CD14-positive monocyte (primary cell): ENCODE measurements at regions not wholly inside any gene's neighbourhood (a gene's known extent, or its start where the extent isn't known, plus 50 kb on each side); places are given as distances from the start of the nearest gene placed in this dataset.

Source experiments
- DNase-seq, 3 donors: peaks; one replicate each; pipeline ENCODE4 v3.0.0-alpha.2; 2011 to 2022
- H2AFZ ChIP-seq: 2 replicates; pipeline ENCODE4 v1.6.0; 2012; ENCODE audit warnings: mild to moderate bottlenecking, low read depth, low read length, inconsistent platforms; ENCODE audit not compliant: insufficient read depth, poor library complexity, severe bottlenecking
- H3K27ac ChIP-seq, 2 donors: 1 replicate in 1 of 2; 2 replicates in 1 of 2; pipeline ENCODE4 v1.5.1; 2012 to 2013; ENCODE audit warnings: low read length in 2 of 2, control low read depth in 1 of 2, inconsistent platforms in 1 of 2, low read depth in 1 of 2, mild to moderate bottlenecking in 1 of 2
- H3K27me3 ChIP-seq, 2 donors: one replicate each; pipeline versions ENCODE4 v1.6.0 to v1.6.1; 2011 to 2013; ENCODE audit warnings: low read length in 2 of 2; ENCODE audit not compliant: control insufficient read depth in 2 of 2, insufficient read depth in 2 of 2
- H3K36me3 ChIP-seq, 2 donors: replicated peaks in 1 of 2; 1 replicate in 1 of 2; 2 replicates in 1 of 2; pipeline versions ENCODE4 v1.5.1 to v1.6.1; 2012 to 2013; ENCODE audit warnings: low read length in 2 of 2, control low read depth in 1 of 2, inconsistent platforms in 1 of 2, mild to moderate bottlenecking in 1 of 2; ENCODE audit not compliant: insufficient read depth in 2 of 2, control insufficient read depth in 1 of 2
- H3K4me1 ChIP-seq, 2 donors: 1 replicate in 1 of 2; 2 replicates in 1 of 2; pipeline versions ENCODE4 v1.5.1 to v1.6.1; 2012 to 2013; ENCODE audit warnings: low read length in 2 of 2, control low read depth in 1 of 2, inconsistent platforms in 1 of 2, mild to moderate bottlenecking in 1 of 2, moderate library complexity in 1 of 2; ENCODE audit not compliant: insufficient read depth in 2 of 2, control insufficient read depth in 1 of 2
- H3K4me2 ChIP-seq: replicated peaks from 2 replicates; pipeline ENCODE3; 2012; ENCODE audit warnings: low read length, moderate library complexity, mild to moderate bottlenecking; ENCODE audit not compliant: poor library complexity, severe bottlenecking; ENCODE audit errors: extremely low read depth
- H3K4me3 ChIP-seq, 3 experiments: fragments of 200-600 bp in 1 of 3; sonication (generic) in 1 of 3; replicated peaks in 1 of 3; 1 replicate in 2 of 3; 2 replicates in 1 of 3; pipeline ENCODE4 v1.5.1; 2011 to 2013; ENCODE audit warnings: low read length in 3 of 3, mild to moderate bottlenecking in 3 of 3, control low read depth in 2 of 3, low read depth in 2 of 3, inconsistent platforms in 1 of 3, moderate library complexity in 1 of 3
- H3K79me2 ChIP-seq: 2 replicates; pipeline ENCODE4 v1.6.0; 2012; ENCODE audit warnings: mild to moderate bottlenecking, control low read depth, inconsistent platforms, low read length, moderate library complexity; ENCODE audit not compliant: insufficient read depth
- H3K9ac ChIP-seq: 2 replicates; pipeline ENCODE4 v1.6.0; 2017; ENCODE audit warnings: low read length, mild to moderate bottlenecking; ENCODE audit not compliant: insufficient read depth, poor library complexity, severe bottlenecking
- H3K9me3 ChIP-seq, 2 donors: replicated peaks in 1 of 2; 1 replicate in 1 of 2; 2 replicates in 1 of 2; pipeline versions ENCODE4 v1.5.1 to v1.6.1; 2012 to 2013; ENCODE audit warnings: low read length in 2 of 2, control low read depth in 1 of 2; ENCODE audit not compliant: control insufficient read depth in 1 of 2, insufficient read depth in 1 of 2
- H4K20me1 ChIP-seq: 2 replicates; pipeline ENCODE4 v1.6.0; 2012; ENCODE audit warnings: mild to moderate bottlenecking, low read length, control low read depth, moderate library complexity; ENCODE audit not compliant: insufficient read depth
- H3K27ac Mint-ChIP-seq, 7 donors: one replicate each; pipeline ENCODE4 v1.8.0; 2020; ENCODE audit warnings: mild to moderate bottlenecking in 7 of 7, mixed read lengths in 7 of 7, moderate library complexity in 6 of 7, inconsistent platforms in 2 of 7
- H3K27me3 Mint-ChIP-seq, 3 donors: one replicate each; pipeline ENCODE4 v1.8.0; 2021 to 2022; ENCODE audit warnings: low read depth in 3 of 3, mild to moderate bottlenecking in 3 of 3, mixed read lengths in 3 of 3, moderate library complexity in 3 of 3, inconsistent platforms in 1 of 3
- H3K36me3 Mint-ChIP-seq, 2 donors: one replicate each; pipeline ENCODE4 v1.8.0; 2020; ENCODE audit warnings: mixed read lengths in 2 of 2, inconsistent platforms in 1 of 2, mild to moderate bottlenecking in 1 of 2
- H3K4me1 Mint-ChIP-seq: one replicate; pipeline ENCODE4 v1.8.0; 2020; ENCODE audit warnings: mild to moderate bottlenecking, mixed read lengths
- H3K4me3 Mint-ChIP-seq, 2 donors: one replicate each; pipeline ENCODE4 v1.8.0; 2020; ENCODE audit warnings: mild to moderate bottlenecking in 2 of 2, mixed read lengths in 2 of 2, moderate library complexity in 1 of 2
- H3K9me3 Mint-ChIP-seq, 7 donors: one replicate each; pipeline ENCODE4 v1.8.0; 2020 to 2022; ENCODE audit warnings: mixed read lengths in 7 of 7, mild to moderate bottlenecking in 6 of 7, moderate library complexity in 6 of 7, inconsistent platforms in 2 of 7
- WGBS: methylation state at CpG from one replicate; pipeline ENCODE4 v1.1.5; 2013; ENCODE audit warnings: missing lambda C conversion rate; ENCODE audit not compliant: insufficient coverage; 5-methylcytosine and 5-hydroxymethylcytosine counted together
- intact Hi-C, 2 donors: fragments of 100-400 bp; cut with micrococcal nuclease; formaldehyde crosslinking; loops; one replicate each; pipeline versions ENCODE4 v1.15.0 to v1.15.1; 2023
- TF ChIP-seq, protein P1 (sequence below): fragments of 200-600 bp; IDR thresholded peaks from one replicate; pipeline ENCODE4 v1.8.0; 2022; ENCODE audit warnings: antibody characterized with exemption, mild to moderate bottlenecking

DNA sequence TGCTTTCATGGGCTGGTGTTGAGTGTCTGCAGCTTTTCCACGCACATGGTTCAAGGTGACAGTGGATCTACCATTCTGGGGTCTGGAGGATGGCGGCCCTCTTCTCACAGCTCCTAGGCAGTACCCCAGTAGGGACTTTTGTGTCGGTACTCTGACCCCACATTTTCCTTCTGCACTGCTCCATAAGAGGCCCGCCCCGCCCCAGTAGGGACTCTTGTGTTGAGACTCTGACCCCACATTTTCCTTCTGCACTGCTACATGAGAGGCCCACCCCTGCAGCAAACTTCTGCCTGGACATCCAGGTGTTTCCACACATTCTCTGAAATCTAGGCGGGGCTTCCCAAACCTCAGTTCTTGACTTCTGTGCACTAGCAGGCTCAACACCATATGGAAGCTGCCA is 383.4 kb upstream of the MEIS2 start:
- Histone ChIP-seq H3K9ac (no peak overlapping the region), H2AFZ (no peak overlapping the region), H3K4me3 (no peak overlapping the region), H3K27me3 (no peaks in the 10 kb centered on the region), H3K4me2 (no peak overlapping the region), H4K20me1 (no peaks in the 10 kb centered on the region), H3K9me3 (peaks cover 12 to 20% of the 10 kb centered on the region in 2 donors), H3K27ac (no peak overlapping the region), H3K36me3 (no peaks in the 10 kb centered on the region), H3K4me1 (no peaks in the 10 kb centered on the region), H3K79me2 (no peaks in the 10 kb centered on the region)
- WGBS: 97% methylated on average over 5 of the region's 6 CpGs
- Mint-ChIP-seq H3K27ac (no peak overlapping the region), H3K9me3 (peaks cover 5 to 25% (median 12%) of the 10 kb centered on the region in 7 donors), H3K27me3 (peaks cover 0 to 2% (median 0%) of the 10 kb centered on the region in 3 donors), H3K36me3 (no peaks in the 10 kb centered on the region), H3K4me1 (no peaks in the 10 kb centered on the region), H3K4me3 (no peak overlapping the region)
- TF ChIP-seq, protein P1, sequence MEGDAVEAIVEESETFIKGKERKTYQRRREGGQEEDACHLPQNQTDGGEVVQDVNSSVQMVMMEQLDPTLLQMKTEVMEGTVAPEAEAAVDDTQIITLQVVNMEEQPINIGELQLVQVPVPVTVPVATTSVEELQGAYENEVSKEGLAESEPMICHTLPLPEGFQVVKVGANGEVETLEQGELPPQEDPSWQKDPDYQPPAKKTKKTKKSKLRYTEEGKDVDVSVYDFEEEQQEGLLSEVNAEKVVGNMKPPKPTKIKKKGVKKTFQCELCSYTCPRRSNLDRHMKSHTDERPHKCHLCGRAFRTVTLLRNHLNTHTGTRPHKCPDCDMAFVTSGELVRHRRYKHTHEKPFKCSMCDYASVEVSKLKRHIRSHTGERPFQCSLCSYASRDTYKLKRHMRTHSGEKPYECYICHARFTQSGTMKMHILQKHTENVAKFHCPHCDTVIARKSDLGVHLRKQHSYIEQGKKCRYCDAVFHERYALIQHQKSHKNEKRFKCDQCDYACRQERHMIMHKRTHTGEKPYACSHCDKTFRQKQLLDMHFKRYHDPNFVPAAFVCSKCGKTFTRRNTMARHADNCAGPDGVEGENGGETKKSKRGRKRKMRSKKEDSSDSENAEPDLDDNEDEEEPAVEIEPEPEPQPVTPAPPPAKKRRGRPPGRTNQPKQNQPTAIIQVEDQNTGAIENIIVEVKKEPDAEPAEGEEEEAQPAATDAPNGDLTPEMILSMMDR: no peak
- intact Hi-C loops: no loop called here
- no peak for DNase-seq

DNA sequence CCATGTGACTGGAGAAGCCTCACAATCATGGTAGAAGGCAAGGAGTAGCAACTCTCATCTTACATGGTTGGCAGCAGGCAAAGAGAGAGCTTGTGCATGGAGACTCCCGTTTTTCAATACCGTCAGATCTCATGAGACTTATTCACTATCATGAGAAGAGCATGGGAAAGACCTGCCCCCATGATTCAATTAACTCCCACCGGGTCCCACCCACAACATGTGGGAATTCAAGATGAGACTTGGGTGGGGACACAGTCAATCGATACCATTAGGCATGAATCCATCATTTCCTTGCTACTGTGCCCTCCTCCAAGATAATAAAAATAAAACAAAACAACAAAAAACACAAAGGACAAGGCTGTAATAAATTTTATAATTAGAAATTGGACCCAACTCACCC is 384.7 kb upstream of the MEIS2 start:
- Histone ChIP-seq H3K79me2 (no peaks in the 10 kb centered on the region), H3K4me3 (no peak overlapping the region), H3K4me2 (no peak overlapping the region), H3K27ac (no peak overlapping the region), H3K9me3 (peaks cover 12 to 22% of the 10 kb centered on the region in 2 donors), H3K36me3 (no peaks in the 10 kb centered on the region), H3K4me1 (no peaks in the 10 kb centered on the region), H3K9ac (no peak overlapping the region), H2AFZ (no peak overlapping the region), H3K27me3 (no peaks in the 10 kb centered on the region), H4K20me1 (no peaks in the 10 kb centered on the region)
- Mint-ChIP-seq H3K9me3 (peaks cover 12 to 28% (median 12%) of the 10 kb centered on the region in 7 donors), H3K36me3 (no peaks in the 10 kb centered on the region), H3K4me1 (no peaks in the 10 kb centered on the region), H3K27ac (no peak overlapping the region), H3K4me3 (no peak overlapping the region), H3K27me3 (peaks cover 0 to 2% (median 0%) of the 10 kb centered on the region in 3 donors)
- TF ChIP-seq, protein P1: no peak
- intact Hi-C loops: no loop called here
- no peak for DNase-seq
- 90% methylated on average over 2 of the region's 4 CpGs for WGBS
